ENCODE measurements at regions not wholly inside any gene's neighbourhood (a gene's known extent, or its start where the extent isn't known, plus 50 kb on each side); places are given as distances from the start of the nearest gene placed in this dataset.

DNA sequence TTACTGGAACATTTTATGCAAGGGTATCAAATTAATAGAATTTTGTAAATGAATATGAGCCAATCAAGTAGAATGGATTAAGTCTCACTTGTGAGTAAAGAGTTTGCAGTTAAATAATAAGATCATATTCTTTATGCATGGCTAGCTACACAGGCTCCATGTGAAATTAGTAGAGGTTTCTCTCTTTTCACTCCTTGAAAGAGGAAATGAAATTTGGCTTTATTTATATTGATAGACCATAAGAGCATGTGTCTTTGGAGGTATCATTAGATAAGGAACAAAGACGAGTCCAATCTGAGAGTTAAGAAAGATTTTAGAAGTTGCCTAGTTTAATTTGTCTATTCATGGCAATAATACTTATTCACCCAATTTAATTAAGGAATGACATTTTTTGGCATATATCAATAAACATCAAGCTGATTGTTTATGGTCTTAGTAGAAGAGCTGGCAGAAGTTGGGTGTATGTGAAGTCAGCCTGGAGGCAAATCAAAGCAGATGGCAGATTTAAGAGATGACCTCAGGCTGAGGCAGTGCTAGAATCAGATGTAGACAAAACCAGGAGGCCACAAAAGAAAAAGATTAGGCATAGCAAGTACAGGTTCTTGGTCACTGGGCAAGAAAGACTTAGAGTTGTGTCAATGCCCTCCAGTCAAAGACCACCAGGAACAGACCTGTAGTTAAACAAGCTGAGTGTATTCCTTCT is 406.5 kb upstream of the ARHGEF26 start:
- in situ Hi-C loops (cut with MboI; ENCODE audit: low sequenced_read_pairs), result no loop called here

DNA sequence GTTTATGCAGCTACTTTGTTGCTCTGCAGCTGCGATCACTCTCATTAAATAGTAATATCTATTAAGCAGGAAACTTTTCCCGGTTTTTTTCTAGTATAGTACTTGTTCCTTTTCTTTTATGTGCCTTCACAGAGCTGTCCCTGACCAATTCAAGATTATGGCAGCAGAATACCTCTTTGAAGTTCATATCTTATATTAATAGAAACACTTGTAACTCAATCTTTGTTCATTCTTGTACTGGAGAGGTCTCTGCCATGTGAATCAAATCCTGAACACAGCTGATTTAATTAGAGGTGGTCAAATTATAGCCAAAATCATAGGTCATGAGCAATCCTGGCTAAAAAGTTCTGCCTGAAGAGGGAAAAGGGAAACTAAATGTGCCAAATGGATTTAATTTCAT is 399.0 kb upstream of the ARHGEF26 start:
- in situ Hi-C loops (cut with MboI; ENCODE audit: low sequenced_read_pairs), result no loop called here

DNA sequence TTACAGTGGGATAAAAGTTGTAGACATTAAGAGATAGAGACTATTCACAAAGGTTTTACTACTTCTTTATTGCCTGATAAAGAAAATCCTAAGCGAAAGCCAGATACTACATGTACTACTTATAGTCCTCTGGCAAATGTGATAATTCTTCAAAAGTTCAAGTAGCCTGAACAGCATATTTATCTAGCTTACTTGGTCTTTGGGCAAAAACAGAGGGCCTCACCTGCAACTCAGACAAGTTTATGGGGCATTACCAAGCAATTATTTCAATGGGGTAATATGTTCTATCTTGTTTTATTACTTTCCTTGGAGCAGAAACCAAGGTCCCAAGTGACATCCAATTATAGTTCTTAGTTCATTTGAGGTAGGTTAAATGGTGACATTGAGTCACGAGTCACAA is 390.1 kb upstream of the ARHGEF26 start:
- in situ Hi-C loops (cut with MboI; ENCODE audit: low sequenced_read_pairs), result no loop called here

DNA sequence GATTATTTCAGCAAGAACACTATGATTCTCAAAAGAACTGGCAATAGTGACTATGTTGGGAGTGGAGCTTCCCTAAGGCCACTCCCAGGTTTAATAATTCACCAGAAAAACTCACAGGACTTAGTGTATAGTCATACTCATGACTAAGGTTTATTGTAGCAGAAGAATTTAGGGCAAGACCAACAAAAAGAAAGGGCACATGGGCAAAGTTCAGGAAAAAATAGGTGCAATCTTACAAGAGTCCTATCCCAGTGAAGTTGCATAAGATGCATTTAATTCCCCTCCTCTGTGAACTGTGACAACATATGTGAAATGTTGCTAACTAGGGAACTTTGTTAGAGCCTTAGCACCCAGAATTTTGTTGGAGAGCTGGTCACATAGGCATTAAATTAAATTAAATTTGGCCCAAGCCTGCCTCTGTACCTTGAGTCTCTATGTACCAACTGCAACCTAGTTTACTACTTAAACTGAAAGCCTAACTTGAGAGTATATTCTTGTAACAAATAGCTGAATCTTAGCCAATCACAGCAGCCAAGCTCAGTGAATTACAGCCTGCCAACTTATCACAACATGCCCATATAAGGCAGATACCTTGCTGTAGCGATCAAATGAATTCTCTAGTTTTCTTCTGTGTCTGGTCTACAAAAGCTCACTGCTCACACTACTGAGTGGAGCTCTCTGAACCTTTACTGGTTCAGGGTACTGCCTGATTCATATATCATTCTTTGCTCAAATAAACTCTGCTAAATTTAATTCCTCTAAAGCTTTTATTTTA is 386.2 kb upstream of the ARHGEF26 start:
- in situ Hi-C loops (cut with MboI; ENCODE audit: low sequenced_read_pairs), result no loop called here

DNA sequence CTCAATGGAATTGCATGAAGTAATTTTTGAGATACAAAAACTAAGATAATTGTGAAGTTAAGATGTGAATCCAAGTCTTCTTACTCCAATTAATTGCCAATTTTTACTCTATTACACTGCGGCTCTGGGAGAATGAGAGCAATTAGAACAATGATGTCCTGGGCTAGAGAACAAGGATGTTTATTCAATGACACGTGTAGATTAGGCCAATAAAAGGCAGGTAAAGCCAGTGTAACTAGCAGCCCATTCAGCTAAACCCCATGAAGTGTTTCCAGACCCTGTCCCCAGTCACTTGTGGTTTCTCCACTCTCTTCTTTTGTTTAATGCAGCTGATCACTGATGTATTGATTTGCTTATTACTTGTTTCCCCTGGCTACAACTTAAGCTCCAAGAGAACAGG is 381.1 kb upstream of the ARHGEF26 start:
- in situ Hi-C loops (cut with MboI; ENCODE audit: low sequenced_read_pairs), result no loop called here

DNA sequence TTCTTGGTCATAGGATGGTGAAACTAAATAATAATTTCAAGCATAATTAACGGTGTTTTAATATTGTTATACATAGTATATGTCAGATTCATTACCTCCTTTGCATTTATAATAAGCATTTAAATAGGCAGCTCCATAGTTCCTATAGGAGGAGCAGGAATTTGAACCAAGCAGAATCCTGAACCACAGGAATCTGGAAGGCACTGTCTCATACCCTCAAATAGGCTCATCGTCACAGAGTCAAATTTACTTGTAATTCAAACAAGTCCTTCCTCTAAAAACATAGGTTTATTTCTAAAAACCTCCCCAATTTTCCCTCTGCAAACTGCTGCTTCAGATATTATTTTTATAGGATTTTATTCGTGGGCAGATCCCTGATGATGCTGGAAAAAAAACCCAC is 376.3 kb upstream of the ARHGEF26 start:
- in situ Hi-C loops (cut with MboI; ENCODE audit: low sequenced_read_pairs), result no loop called here

DNA sequence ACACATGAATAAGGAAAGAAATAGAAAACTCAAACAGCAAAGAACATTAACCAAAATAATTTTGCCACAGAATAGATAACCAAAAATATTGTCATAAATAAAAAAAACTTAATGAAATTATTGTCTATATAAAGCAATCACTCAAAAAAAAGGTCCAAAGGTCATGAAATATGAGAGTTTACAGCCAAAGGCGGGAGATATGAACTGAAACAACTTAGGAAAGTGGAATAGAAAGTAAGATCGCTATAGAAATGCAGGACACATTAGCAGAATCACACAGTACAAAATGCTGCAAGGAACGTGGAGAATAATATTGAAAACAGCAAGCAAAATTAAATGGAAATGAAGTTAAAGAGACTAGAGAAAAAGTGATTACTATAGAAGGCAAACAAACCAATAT is 375.0 kb upstream of the ARHGEF26 start:
- in situ Hi-C loops (cut with MboI; ENCODE audit: low sequenced_read_pairs), result no loop called here

DNA sequence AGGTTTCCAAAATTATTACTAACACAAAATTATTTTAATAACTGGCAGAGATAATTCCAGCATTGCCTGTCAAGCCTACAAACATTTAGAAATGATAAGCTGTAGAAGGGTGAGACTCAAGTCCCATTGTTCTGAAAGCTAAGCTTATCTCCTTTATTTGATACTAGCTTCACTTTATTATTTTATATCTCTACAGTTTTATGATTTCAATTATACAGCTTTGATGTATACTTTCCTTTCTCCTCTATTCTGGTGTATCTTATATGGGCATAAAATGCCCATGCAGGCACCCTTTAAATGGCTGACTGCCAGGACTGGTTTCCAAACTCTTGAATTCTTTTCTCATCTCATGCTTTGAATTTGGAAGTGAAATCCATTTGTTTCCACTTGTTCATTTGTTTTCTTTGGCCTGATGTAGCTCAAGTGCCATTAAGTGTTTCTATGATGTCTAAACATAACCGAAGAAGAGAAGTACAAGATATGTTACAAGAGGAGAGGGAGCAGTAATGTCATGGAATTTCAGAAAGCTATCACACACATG is 372.1 kb upstream of the ARHGEF26 start:
- in situ Hi-C loops (cut with MboI; ENCODE audit: low sequenced_read_pairs), result no loop called here

DNA sequence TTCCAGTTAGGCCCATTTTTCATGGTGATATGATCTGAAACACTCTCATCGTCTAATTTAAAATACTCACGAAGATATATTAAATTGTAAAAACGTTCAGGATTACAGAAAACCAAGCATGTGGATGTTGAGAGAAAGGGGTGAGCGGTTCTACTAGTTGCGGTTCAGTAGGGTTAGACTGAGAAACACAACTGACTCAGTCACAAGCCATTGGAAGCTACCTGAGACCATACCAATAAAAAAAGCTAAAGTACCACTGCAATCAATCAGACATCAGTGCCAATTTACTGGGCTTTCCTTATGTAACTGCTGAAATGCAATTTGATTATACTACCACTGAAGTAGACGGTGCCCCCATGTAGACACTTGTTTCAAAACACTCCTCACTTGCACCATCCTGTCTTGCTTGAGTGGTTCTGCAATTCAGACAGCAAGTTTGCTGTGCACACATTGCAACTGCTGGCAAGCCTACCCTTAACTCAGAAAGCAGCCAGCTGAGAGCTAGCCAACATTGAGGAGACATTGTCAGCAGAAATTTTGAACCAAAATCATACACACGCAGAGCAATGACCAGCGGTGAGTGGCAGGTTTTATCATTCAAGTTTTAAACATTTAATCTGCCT is 368.7 kb upstream of the ARHGEF26 start:
- in situ Hi-C loops (cut with MboI; ENCODE audit: low sequenced_read_pairs), result no loop called here

DNA sequence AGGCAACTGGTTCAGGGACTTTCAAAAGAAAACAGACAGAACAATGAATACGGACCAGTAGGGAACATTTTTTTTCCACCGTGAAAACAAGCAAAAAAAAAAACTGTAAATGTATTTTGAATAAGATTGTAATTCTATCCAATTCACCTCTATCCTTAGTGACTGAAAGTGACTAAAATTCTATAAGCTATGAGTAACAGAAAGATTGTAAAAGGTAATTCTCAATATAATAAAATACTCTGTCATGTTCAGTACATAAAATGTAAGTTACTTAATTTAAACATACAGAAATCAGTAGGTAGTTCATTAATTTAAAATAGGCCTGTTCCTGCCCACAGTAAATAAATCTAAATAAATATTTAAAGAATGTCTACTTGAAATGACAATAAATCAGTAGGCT is 368.2 kb upstream of the ARHGEF26 start:
- in situ Hi-C loops (cut with MboI; ENCODE audit: low sequenced_read_pairs), result no loop called here

DNA sequence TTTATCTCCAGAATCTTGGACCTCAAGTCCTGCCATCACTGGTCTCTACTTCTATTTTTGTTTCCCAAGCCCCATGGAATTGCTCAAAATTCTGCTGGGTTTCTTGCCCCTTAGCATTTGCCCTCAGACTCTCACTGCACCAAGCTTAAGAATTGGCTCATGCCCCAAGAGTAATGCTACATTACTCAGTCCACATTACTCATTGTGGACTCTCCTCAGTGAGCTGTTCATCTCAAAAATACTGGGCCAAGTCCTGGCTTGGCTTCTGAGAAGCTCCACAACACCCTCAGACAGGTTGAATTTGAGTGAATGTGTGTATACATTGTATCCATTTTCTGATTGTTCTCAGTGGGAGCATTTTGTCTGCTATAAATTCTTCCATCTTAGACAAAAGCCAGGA is 364.4 kb upstream of the ARHGEF26 start:
- in situ Hi-C loops (cut with MboI; ENCODE audit: low sequenced_read_pairs), result no loop called here

DNA sequence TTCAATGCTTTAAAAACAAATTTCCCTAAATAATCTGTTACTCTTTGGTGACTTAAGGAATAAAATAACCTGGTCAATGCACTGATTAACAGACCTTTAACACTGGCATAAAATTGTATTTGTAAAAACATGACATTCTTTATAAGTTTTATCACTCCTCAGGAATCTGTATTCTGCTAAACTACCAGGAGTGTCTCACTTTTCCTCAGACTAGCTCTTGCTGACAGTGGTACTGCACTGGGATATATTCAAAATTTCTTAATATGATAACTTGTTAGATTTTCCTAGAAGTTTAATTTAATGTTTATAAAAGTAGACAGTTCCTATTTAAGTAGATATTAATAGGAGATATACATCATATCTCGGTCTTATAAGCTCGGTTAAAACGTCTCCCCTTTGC is 363.4 kb upstream of the ARHGEF26 start:
- in situ Hi-C loops (cut with MboI; ENCODE audit: low sequenced_read_pairs), result no loop called here

DNA sequence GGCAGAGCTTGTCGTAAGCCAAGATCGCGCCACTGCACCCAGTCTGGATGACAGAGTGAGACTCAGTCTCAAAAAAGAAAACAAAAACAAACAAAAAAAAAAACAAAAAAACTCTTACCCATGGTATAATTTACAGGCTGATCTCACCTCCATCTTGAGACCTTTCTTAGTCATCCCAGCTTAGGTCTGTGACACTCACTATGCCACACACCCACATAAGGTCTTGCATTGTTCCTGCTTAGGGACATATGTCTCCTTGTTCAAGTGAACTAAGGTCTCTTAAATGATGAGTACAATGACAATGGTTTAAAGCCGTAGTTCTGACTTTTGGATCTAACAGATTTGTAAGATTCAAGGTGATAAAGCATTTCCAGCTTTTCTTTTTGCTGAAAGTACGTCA is 360.2 kb upstream of the ARHGEF26 start:
- in situ Hi-C loops (cut with MboI; ENCODE audit: low sequenced_read_pairs), result loop anchor here (10.0 kb wide), 1 partner anchor 736 kb away; no protein-coding TSS in a partner anchor

DNA sequence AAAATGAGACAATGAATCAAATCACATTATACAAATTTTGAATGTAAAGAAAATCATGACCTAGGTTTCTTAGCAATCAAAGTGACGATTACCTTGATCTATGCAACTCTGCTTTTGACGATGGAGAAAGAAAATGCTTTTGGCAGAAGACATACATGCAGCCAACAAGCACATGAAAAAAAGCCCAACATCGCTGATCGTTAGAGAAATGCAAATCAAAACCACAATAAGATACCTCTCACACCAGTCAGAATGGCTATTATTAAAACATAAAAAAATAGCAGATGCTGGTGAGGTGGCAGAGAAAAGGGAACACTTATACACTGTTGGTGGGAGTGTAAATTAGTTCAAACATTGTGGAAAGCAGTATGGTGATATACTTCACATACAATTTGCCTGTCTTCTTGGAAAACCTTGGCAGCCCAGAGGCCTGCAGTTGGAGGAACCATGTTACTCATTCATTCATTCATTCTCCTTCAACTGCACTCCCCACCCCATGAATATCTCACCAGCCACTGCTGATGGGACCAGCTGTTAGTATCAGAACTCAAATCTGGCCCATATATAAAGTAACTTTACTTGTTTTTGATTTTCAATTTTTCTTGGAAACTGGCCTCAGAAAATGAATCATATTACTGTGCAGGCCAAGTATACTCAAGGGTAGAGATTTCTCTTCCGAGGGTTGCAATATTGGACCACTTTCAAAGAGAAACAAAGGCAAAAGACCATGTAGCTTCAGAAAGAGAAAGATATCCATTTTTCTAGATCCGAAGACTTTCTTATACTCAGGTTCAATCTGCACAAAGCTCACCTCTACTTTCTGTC is 358.6 kb upstream of the ARHGEF26 start:
- in situ Hi-C loops (cut with MboI; ENCODE audit: low sequenced_read_pairs), result loop anchor here (10.0 kb wide), 1 partner anchor 738 kb away; no protein-coding TSS in a partner anchor

DNA sequence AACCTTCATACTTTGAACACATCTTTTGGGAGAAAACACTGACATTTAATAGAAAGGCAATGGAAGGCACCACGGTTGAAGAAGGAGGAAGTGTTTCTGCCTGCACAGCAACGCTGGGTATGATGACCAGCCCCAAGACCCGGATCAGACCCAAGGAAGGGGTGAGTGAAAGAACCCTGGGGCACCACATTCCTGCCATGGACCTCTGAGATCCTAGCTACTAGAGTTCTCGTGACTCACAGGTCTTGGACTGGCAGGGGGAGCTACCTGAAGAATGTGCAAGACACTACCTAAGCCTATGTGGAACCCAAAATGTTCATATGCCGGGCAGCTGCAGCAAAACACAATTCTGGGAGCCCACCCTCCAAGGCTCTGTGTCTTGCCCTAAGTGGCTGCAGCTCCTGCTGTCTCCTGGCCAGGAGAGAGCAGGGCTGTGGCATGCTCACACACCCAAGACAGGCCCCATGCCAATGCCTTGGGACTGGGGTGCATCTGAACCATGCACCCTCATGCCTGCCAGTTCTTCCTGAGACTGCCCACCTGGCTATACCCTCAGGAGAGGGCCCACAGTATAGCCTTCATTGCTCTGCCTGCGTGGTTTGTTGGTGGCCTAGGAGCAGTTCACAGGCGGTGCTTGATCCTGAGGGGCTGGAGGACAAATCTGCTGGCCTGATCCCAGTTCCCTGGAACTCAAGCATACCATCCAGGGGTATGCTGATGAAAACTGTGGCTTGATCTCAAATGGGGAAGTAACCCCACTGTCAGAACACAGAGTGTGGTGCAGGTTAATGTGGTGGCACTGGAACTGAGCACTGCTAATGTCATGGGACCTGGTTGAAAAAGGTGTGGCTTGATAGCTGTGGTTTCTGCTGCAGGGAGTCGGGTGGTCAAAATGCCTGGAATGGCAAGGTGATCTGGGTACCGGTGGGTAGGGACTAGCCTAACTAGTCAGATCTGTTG is 353.3 kb upstream of the ARHGEF26 start:
- in situ Hi-C loops (cut with MboI; ENCODE audit: low sequenced_read_pairs), result loop anchor here (10.0 kb wide), 1 partner anchor 743 kb away; no protein-coding TSS in a partner anchor

DNA sequence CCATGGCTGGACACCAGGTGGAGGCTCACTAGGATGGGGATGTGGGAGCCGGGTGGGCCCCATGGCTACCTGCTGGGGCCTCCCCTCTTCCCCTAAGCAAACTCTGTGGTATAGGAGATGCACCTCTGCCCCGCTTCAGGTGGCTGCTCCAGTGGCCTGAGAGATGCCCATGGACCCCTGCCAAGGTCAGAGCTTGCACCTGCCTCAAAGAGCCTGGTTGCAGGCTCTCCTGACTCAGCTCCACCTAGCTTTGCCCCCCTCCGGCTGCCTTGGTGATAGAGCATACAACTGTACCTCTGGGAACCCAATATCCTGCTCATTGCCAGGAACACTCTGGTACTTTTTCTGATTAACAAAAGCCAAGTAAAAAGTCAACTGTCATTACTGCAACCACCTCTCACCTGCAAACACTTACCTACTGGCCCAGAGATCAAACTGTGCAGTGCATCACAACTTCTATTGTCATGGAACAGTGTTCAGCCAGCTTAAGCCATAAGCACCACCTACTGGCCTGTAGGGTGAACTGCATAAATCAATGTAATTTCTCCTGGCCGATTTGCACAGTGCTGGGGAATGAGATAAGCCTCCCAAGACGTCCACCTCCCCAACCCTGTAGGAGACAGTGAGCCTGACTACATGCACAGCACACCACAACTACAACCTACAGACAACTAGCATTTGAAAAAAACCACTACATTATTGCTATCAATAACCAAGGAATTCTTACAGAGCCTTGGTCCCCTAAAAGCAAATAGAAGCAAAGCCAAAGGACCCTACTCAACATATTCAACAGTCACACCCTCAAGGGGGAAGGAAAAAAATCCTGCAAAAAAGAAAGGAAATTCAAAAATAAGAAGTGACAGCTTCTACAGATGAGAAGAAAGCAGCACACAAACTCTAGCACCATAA is 352.4 kb upstream of the ARHGEF26 start:
- in situ Hi-C loops (cut with MboI; ENCODE audit: low sequenced_read_pairs), result loop anchor here (10.0 kb wide), 1 partner anchor 744 kb away; no protein-coding TSS in a partner anchor

DNA sequence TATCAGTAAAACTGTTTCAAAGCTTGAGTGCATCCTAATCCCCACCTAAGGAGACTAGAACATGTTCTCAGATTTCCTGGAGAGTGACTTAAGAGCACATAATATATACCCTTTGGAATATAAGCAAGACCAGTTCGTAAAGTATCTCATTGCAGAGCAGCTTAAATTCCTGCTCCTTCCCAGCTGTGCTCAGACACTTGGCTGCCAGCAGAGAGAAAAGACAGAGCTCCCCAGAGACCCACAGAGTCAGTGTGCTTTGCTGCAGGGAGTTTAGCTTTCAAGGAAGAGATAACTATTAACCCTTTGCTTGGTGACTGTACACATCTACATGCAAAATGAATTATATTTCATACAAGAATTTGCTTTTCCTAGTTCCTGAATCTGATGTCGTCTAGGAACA is 338.1 kb upstream of the ARHGEF26 start:
- in situ Hi-C loops (cut with MboI; ENCODE audit: low sequenced_read_pairs), result no loop called here

DNA sequence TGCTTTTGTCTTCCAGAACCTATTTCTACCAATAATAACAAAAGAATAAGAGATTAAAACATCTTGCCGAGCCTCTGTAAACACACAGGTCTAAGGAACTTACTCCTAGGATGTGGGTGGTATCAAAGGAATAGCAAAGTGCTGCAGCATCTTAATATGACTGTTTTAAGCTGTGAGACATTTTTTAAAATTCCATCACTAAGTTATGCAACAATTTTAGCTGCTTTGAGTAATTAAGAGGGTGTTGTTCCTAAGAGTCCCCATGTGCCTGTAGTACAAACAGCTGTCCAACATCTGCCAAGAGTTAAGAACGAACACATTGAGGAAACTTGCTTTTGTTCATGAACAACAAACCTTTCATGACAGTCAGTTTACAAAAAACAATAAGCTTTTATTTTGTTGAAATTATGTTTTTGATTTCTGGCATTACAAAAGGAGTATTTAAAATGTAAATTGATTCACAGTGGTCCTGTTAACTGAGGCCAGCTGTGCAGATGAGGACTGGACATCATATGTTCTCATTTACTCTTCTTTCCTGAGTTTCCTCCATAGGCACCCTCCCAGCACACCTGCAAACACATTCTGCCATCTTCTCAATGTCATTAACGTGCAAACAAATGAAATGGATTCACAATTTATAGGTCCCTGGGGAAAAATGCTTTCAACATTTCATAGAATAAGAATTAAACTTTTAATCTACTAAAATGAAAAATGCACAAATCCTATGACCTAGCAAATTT is 337.3 kb upstream of the ARHGEF26 start:
- in situ Hi-C loops (cut with MboI; ENCODE audit: low sequenced_read_pairs), result no loop called here

Measured in HL-60/S4 treated with phorbol 12-myristate 13-acetate at 8.2 ng/mL for 4 days and 3 days (cell line).